ENCODE measurements at regions not wholly inside any gene's neighbourhood (a gene's known extent, or its start where the extent isn't known, plus 50 kb on each side); places are given as distances from the start of the nearest gene placed in this dataset.

- ATAC-seq: peak in 1 of 4 donors; percentile 35
- Histone ChIP-seq H3K27ac (no peak overlapping the region), H3K4me3 (no peak overlapping the region), H3K27me3 (no peaks in the 10 kb centered on the region), H3K36me3 (no peaks in the 10 kb centered on the region), H3K4me1 (no peaks in the 10 kb centered on the region), H3K9me3 (peaks cover 0 to 5% (median 0%) of the 10 kb centered on the region in 12 donors)
- peak in 3 of 12 donors; percentile 15 to 30 (median 16) for TF ChIP-seq CTCF (IDR thresholded peaks at IDR 0.05)
- no peak for TF ChIP-seq POLR2A (IDR thresholded peaks at IDR 0.05)
- DNase-seq: no peak
- intact Hi-C loops (cut with DNase I): no loop called here
These were observed 202.2 kb downstream of the SUCLA2 start for GRCh38 chr13:47798906-47799305.

- no peaks in the 10 kb centered on the region for H3K4me1 ChIP-seq
- intact Hi-C loops (cut with DNase I): no loop called here
- H3K27ac ChIP-seq: no peak overlapping the region
- H3K4me3 ChIP-seq: no peak overlapping the region
- no peak for TF ChIP-seq POLR2A (IDR thresholded peaks at IDR 0.05)
- TF ChIP-seq CTCF (IDR thresholded peaks at IDR 0.05): no peak
- DNase-seq (no peak), ATAC-seq (no peak)
- no peaks in the 10 kb centered on the region for H3K27me3 ChIP-seq
- H3K36me3 ChIP-seq: no peaks in the 10 kb centered on the region
- WGBS, 4 donors: 82 to 88% (median 86%) methylated on average over 6 of the region's 6 CpGs
- H3K9me3 ChIP-seq: peaks cover 0 to 5% (median 0%) of the 10 kb centered on the region in 12 donors
These were observed 202.9 kb downstream of the SUCLA2 start for GRCh38 chr13:47798194-47798593.

GRCh38 chr13:47796816-47797215, 204.3 kb downstream of the SUCLA2 start:
- Histone ChIP-seq H3K9me3 (peaks cover 0 to 5% (median 0%) of the 10 kb centered on the region in 12 donors), H3K27ac (no peak overlapping the region), H3K4me3 (no peak overlapping the region), H3K27me3 (no peaks in the 10 kb centered on the region), H3K4me1 (no peaks in the 10 kb centered on the region), H3K36me3 (no peaks in the 10 kb centered on the region)
- WGBS, 4 donors: 51 to 64% (median 52%) methylated on average over 10 of the region's 10 CpGs
- TF ChIP-seq CTCF (IDR thresholded peaks at IDR 0.05) (no peak), POLR2A (IDR thresholded peaks at IDR 0.05) (no peak)
- intact Hi-C loops (cut with DNase I): no loop called here
- ATAC-seq: peak; percentile 20 to 89 (median 82)
- DNase-seq: peak in 3 of 5 donors; percentile 9 to 49 (median 35)

GRCh38 chr13:47794963-47795362, 206.1 kb downstream of the SUCLA2 start:
- TF ChIP-seq POLR2A (IDR thresholded peaks at IDR 0.05) (no peak), CTCF (IDR thresholded peaks at IDR 0.05) (peak in 6 of 12 donors; percentile 10 to 32 (median 24))
- WGBS, 4 donors: 65 to 86% (median 70%) methylated on average over 2 of the region's 2 CpGs
- intact Hi-C loops (cut with DNase I): no loop called here
- ATAC-seq: no peak
- H3K4me1 ChIP-seq: no peaks in the 10 kb centered on the region
- no peak overlapping the region for H3K4me3 ChIP-seq
- DNase-seq: no peak
- H3K27me3 ChIP-seq: no peaks in the 10 kb centered on the region
- H3K9me3 ChIP-seq: peaks cover 0 to 13% (median 0%) of the 10 kb centered on the region in 12 donors
- no peak overlapping the region for H3K27ac ChIP-seq
- no peaks in the 10 kb centered on the region for H3K36me3 ChIP-seq

Data from heart left ventricle (tissue), 16 donors.